DMS114 treated with DMSO at 0.1 percent for 48 hours (cell line): ENCODE measurements at regions not wholly inside any gene's neighbourhood (a gene's known extent, or its start where the extent isn't known, plus 50 kb on each side); places are given as distances from the start of the nearest gene placed in this dataset.

Experiments
- DNase-seq: peaks from one replicate; lab custom pipeline; 2025; ENCODE audit not compliant: unreplicated experiment; lab: John Stamatoyannopoulos, UW

- no peak for DNase-seq
Observed at GRCh38 chr2:731711-732110, 54.5 kb upstream of the TMEM18 start.

GRCh38 chr2:729376-729861, 52.2 kb upstream of the TMEM18 start:
- no peak for DNase-seq

GRCh38 chr2:728165-728564, 51.0 kb upstream of the TMEM18 start:
- DNase-seq = no peak

GRCh38 chr2:727071-727470, 49.9 kb upstream of the TMEM18 start:
- no peak for DNase-seq
